OCI-LY3 (cell line): ENCODE measurements at regions not wholly inside any gene's neighbourhood (a gene's known extent, or its start where the extent isn't known, plus 50 kb on each side); places are given as distances from the start of the nearest gene placed in this dataset.

Experiments
- H2AFZ ChIP-seq: fragments of 200-600, 300-600 bp; shearing (Covaris generic); 2 replicates; pipeline ENCODE4 v1.6.0; 2014; ENCODE audit warnings: antibody characterized with exemption, low read depth, low read length
- H3K27ac ChIP-seq: fragments of 200-600, 300-600 bp; sonication (generic); 2 replicates; pipeline ENCODE4 v1.5.1; 2014; ENCODE audit warnings: mild to moderate bottlenecking, low read length, moderate library complexity, mixed read lengths
- H3K27me3 ChIP-seq: fragments of 200-600, 300-600 bp; sonication (generic); 2 replicates; pipeline ENCODE4 v1.6.1; 2014; ENCODE audit warnings: low read depth, low read length, mixed read lengths
- H3K36me3 ChIP-seq: fragments of 200-600, 300-600 bp; sonication (generic); replicated peaks from 2 replicates; pipeline ENCODE3; 2014; ENCODE audit warnings: low read depth, low read length, mixed read lengths
- H3K4me1 ChIP-seq: fragments of 300-600, 200-600 bp; sonication (generic); 2 replicates; pipeline ENCODE4 v1.6.1; 2014; ENCODE audit warnings: low read length, mixed read lengths
- H3K4me2 ChIP-seq: fragments of 200-600, 300-600 bp; sonication (generic); 2 replicates; pipeline ENCODE4 v1.6.1; 2014; ENCODE audit warnings: low read length, mixed read lengths
- H3K4me3 ChIP-seq: fragments of 300-600, 200-600 bp; sonication (generic); 2 replicates; pipeline ENCODE4 v1.5.1; 2014; ENCODE audit warnings: antibody characterized with exemption, mild to moderate bottlenecking, low read length, moderate library complexity
- H3K79me2 ChIP-seq: fragments of 300-600, 200-600 bp; shearing (Covaris generic); 2 replicates; pipeline ENCODE4 v1.6.1; 2014; ENCODE audit warnings: mild to moderate bottlenecking, low read length, mixed read lengths
- H3K9ac ChIP-seq: fragments of 300-600, 200-600 bp; shearing (Covaris generic); 2 replicates; pipeline ENCODE4 v1.6.0; 2014; ENCODE audit warnings: mild to moderate bottlenecking, low read length, moderate library complexity
- H3K9me3 ChIP-seq: fragments of 200-600, 300-600 bp; shearing (Covaris generic); 2 replicates; pipeline ENCODE4 v1.6.1; 2014; ENCODE audit warnings: low read length, mixed read lengths; ENCODE audit not compliant: insufficient read depth
- H4K20me1 ChIP-seq: fragments of 200-600, 300-600 bp; sonication (generic); 2 replicates; pipeline ENCODE4 v1.6.1; 2016; ENCODE audit warnings: low read length, mixed read lengths; ENCODE audit not compliant: insufficient read depth
- CTCF ChIP-seq: fragments of 200-600, 300-600 bp; sonication (generic); IDR thresholded peaks from 2 replicates; pipeline ENCODE4 v1.5.1; 2014; ENCODE audit warnings: antibody characterized with exemption, low read length, low read depth
- EZH2phosphoT487 ChIP-seq: fragments of 200-600 bp; shearing (Covaris generic); IDR thresholded peaks from 2 replicates; pipeline ENCODE4 v1.6.1; 2018; ENCODE audit warnings: antibody characterized with exemption, mixed run types, low read depth

- Histone ChIP-seq H3K4me1 (no peaks in the 10 kb centered on the region), H3K27me3 (no peaks in the 10 kb centered on the region), H3K9ac (no peak overlapping the region), H2AFZ (no peak overlapping the region), H4K20me1 (no peaks in the 10 kb centered on the region), H3K79me2 (no peaks in the 10 kb centered on the region), H3K36me3 (no peaks in the 10 kb centered on the region), H3K4me3 (no peak overlapping the region; the same call in 1 of the 2 replicates), H3K27ac (no peak overlapping the region), H3K4me2 (peak overlapping the region; percentile 39), H3K9me3 (no peaks in the 10 kb centered on the region)
- TF ChIP-seq CTCF (peak; percentile 29), EZH2phosphoT487 (no peak)
Measured at GRCh38 chrX:115949900-115950822, 220.4 kb upstream of the AGTR2 start.

- Histone ChIP-seq H4K20me1 (no peaks in the 10 kb centered on the region), H3K27ac (no peak overlapping the region), H3K4me2 (no peak overlapping the region), H3K9ac (no peak overlapping the region), H3K4me1 (no peaks in the 10 kb centered on the region), H3K4me3 (no peak overlapping the region), H3K36me3 (no peaks in the 10 kb centered on the region), H2AFZ (no peak overlapping the region), H3K27me3 (no peaks in the 10 kb centered on the region), H3K9me3 (no peaks in the 10 kb centered on the region), H3K79me2 (no peaks in the 10 kb centered on the region)
- no peak for TF ChIP-seq EZH2phosphoT487
- TF ChIP-seq CTCF: no peak
Measured at GRCh38 chrX:115952417-115953092, 218.0 kb upstream of the AGTR2 start.

- no peaks in the 10 kb centered on the region for H3K27me3 ChIP-seq
- H3K79me2 ChIP-seq: no peaks in the 10 kb centered on the region
- peak overlapping the region; percentile 40 for H3K4me2 ChIP-seq
- TF ChIP-seq CTCF: peak; percentile 23; the same call in 1 of the 2 replicates
- TF ChIP-seq EZH2phosphoT487: no peak
- H2AFZ ChIP-seq: peak overlapping the region; percentile 1; the same call in 1 of the 2 replicates
- H3K36me3 ChIP-seq: no peaks in the 10 kb centered on the region
- H4K20me1 ChIP-seq: no peaks in the 10 kb centered on the region
- H3K9ac ChIP-seq: no peak overlapping the region
- no peak overlapping the region for H3K27ac ChIP-seq
- 0 out of 2 replicates have a peak, but pooled peaks cover 7% of the 10 kb centered on the region for H3K4me1 ChIP-seq
- 0 out of 2 replicates have a peak overlapping the region, but pooled peaks have one; percentile 18 for H3K4me3 ChIP-seq
- no peaks in the 10 kb centered on the region for H3K9me3 ChIP-seq
Measured at GRCh38 chrX:115957862-115958490, 212.6 kb upstream of the AGTR2 start.
